GM12878 (cell line): ENCODE measurements at regions not wholly inside any gene's neighbourhood (a gene's known extent, or its start where the extent isn't known, plus 50 kb on each side); places are given as distances from the start of the nearest gene placed in this dataset.

Source experiments
- ATAC-seq: fragments of 200-7000 bp; cut with Tn5 transposase; 3 replicates; pipeline ENCODE4 v1.9.1; 2020; ENCODE audit warnings: mild to moderate bottlenecking, moderate library complexity
- BruUV-seq: library from RNA; stranded (reverse); fragments of 400-500 nt; replicated peaks from 2 replicates; lab custom pipeline; 2021; lab: Mats Ljungman, UMichigan
- CTCF ChIA-PET: fragments of 300-600 bp; sonication (Branson Sonifier 250); formaldehyde crosslinking; extraction: SDS; loops from one replicate; lab custom pipeline; 2021; ENCODE audit warnings: inconsistent platforms; lab: Yijun Ruan, JAX
- POLR2A ChIA-PET: fragments of 350-600 bp; formaldehyde crosslinking; extraction: SDS; loops from one replicate; lab custom pipeline; 2021; ENCODE audit warnings: inconsistent platforms; lab: Charles Lee
- RAD21 ChIA-PET: fragments of 300-600 bp; sonication (Branson Sonifier 250); formaldehyde crosslinking; loops from one replicate; lab custom pipeline; 2023; ENCODE audit warnings: antibody characterized with exemption; ENCODE audit not compliant: unreplicated experiment; lab: Charles Lee
- SMC1A ChIA-PET: fragments of 300-600 bp; sonication (Branson Sonifier 250); formaldehyde crosslinking; loops from one replicate; lab custom pipeline; 2023; ENCODE audit not compliant: unreplicated experiment, uncharacterized antibody; lab: Charles Lee
- DNase-seq: peaks from one replicate; pipeline ENCODE4 v3.0.0-alpha.2; 2011; ENCODE audit warnings: low read depth, low spot score
- FAIRE-seq: peaks from 3 replicates; lab custom pipeline; 2011; peaks lifted over from hg19 to GRCh38; lab: Jason Lieb, UNC
- H2AFZ ChIP-seq: 2 replicates; pipeline ENCODE4 v1.6.0; 2011; ENCODE audit warnings: low read depth, low read length, control low read depth; ENCODE audit not compliant: control insufficient read depth
- H3K27ac ChIP-seq: 2 replicates; pipeline ENCODE4 v1.5.1; 2011; ENCODE audit warnings: control low read depth; ENCODE audit not compliant: control insufficient read depth, insufficient read depth
- H3K27me3 ChIP-seq, 2 experiments: replicated peaks in 1 of 2; 2 replicates each; pipeline versions ENCODE4 v1.6.0 to v1.6.1; 2011; ENCODE audit warnings: low read length in 1 of 2; ENCODE audit not compliant: control insufficient read depth in 2 of 2, insufficient read depth in 2 of 2
- H3K36me3 ChIP-seq, 2 experiments: 2 replicates each; pipeline ENCODE4 v1.5.1; 2011; ENCODE audit warnings: low read length in 1 of 2; ENCODE audit not compliant: control insufficient read depth in 2 of 2, insufficient read depth in 2 of 2
- H3K4me1 ChIP-seq: 2 replicates; pipeline ENCODE4 v1.6.1; 2011; ENCODE audit warnings: mild to moderate bottlenecking, low read length, moderate library complexity, mixed read lengths; ENCODE audit not compliant: control insufficient read depth, insufficient read depth
- H3K4me2 ChIP-seq: 2 replicates; pipeline ENCODE4 v1.6.0; 2011; ENCODE audit warnings: control low read depth; ENCODE audit not compliant: control insufficient read depth, insufficient read depth
- H3K4me3 ChIP-seq: fragments of 200-600 bp; sonication (generic); 2 replicates; pipeline ENCODE4 v1.5.1; 2016
- H3K79me2 ChIP-seq: 2 replicates; pipeline ENCODE4 v1.6.0; 2011; ENCODE audit warnings: low read length; ENCODE audit not compliant: control insufficient read depth, insufficient read depth
- H3K9ac ChIP-seq: 2 replicates; pipeline ENCODE4 v1.8.0; 2011; ENCODE audit warnings: low read length, control low read depth, mixed read lengths; ENCODE audit not compliant: control insufficient read depth, insufficient read depth
- H3K9me3 ChIP-seq: replicated peaks from 3 replicates; pipeline ENCODE4 v1.5.1; 2011; ENCODE audit warnings: mild to moderate bottlenecking, low read length; ENCODE audit not compliant: control insufficient read depth, insufficient read depth
- H4K20me1 ChIP-seq: 2 replicates; pipeline ENCODE4 v1.6.0; 2011; ENCODE audit not compliant: control insufficient read depth, insufficient read depth
- HSF1 ChIP-seq: fragments of 150-350 bp; IDR thresholded peaks from 2 replicates; pipeline ENCODE4 v1.6.1; 2014; ENCODE audit warnings: mild to moderate bottlenecking, low read depth, low read length
- IRF3 ChIP-seq: fragments of 450-650 bp; IDR thresholded peaks from 2 replicates; pipeline ENCODE4 v1.6.1; 2014; ENCODE audit warnings: mild to moderate bottlenecking
- WGBS: methylation state at CpG from one replicate; pipeline ENCODE4 v1.1.6; 2016; ENCODE audit warnings: low lambda C conversion rate; ENCODE audit not compliant: insufficient replicate concordance, insufficient coverage; ENCODE audit errors: missing lambda C conversion rate; 5-methylcytosine and 5-hydroxymethylcytosine counted together
- in situ Hi-C: fragments of 300-500 bp; cut with MboI; formaldehyde crosslinking; loops from 9 replicates; pipeline ENCODE4 v1.14.3; 2018; ENCODE audit warnings: mixed read lengths
- intact Hi-C: fragments of 100-400 bp; cut with micrococcal nuclease; formaldehyde crosslinking; loops from one replicate; pipeline ENCODE4 v1.14.2; 2022; ENCODE audit not compliant: unreplicated experiment

GRCh38 chr22:48737461-48738203, 1090.0 kb downstream of the BRD1 start:
- no peak overlapping the region for H3K4me3 ChIP-seq
- no peak overlapping the region for H2AFZ ChIP-seq
- no peak overlapping the region for H3K9ac ChIP-seq
- in situ Hi-C loops, result no loop called here
- TF ChIP-seq HSF1, result no peak
- TF ChIP-seq IRF3, result no peak
- no TSS peak for BruUV-seq
- ChIA-PET SMC1A (no interaction called here), CTCF (no interaction called here), RAD21 (no interaction called here), POLR2A (no interaction called here)
- 48% methylated on average over 22 of the region's 22 CpGs for WGBS
- no peaks in the 10 kb centered on the region for H3K4me1 ChIP-seq
- intact Hi-C loops, result no loop called here
- no peaks in the 10 kb centered on the region for H3K79me2 ChIP-seq
- FAIRE-seq (no peak), ATAC-seq (no peak), DNase-seq (no peak)
- H3K27me3 ChIP-seq, result no peaks in the 10 kb centered on the region
- no peaks in the 10 kb centered on the region; the same call in 2 of the 3 replicates for H3K9me3 ChIP-seq
- H4K20me1 ChIP-seq, result no peaks in the 10 kb centered on the region
- H3K4me2 ChIP-seq, result no peak overlapping the region
- H3K27ac ChIP-seq, result no peak overlapping the region
- H3K36me3 ChIP-seq, result no peaks in the 10 kb centered on the region
